Muscle of leg (tissue), 3 donors: ENCODE measurements at regions not wholly inside any gene's neighbourhood (a gene's known extent, or its start where the extent isn't known, plus 50 kb on each side); places are given as distances from the start of the nearest gene placed in this dataset.
A peak's percentile ranks its signal among the peaks of the same experiment; 100 is the strongest.
"Not testable (repeated sequence)": the region's sequence is repeated elsewhere in the genome, so short reads cannot be mapped to it uniquely, and the experiment has no call there.

Experiments used
- DNase-seq: peaks from one replicate; pipeline ENCODE4 v3.0.0; 2013
- H3K27ac ChIP-seq: one replicate; pipeline ENCODE4 v1.5.1; 2013; ENCODE audit warnings: mild to moderate bottlenecking, low read length, control low read depth
- H3K27me3 ChIP-seq: one replicate; pipeline ENCODE4 v1.6.1; 2013; ENCODE audit warnings: low read length; ENCODE audit not compliant: control insufficient read depth, insufficient read depth
- H3K36me3 ChIP-seq: one replicate; pipeline ENCODE4 v1.6.1; 2013; ENCODE audit warnings: low read length; ENCODE audit not compliant: control insufficient read depth, insufficient read depth
- H3K4me1 ChIP-seq: one replicate; pipeline ENCODE4 v1.6.1; 2013; ENCODE audit warnings: low read length; ENCODE audit not compliant: control insufficient read depth, insufficient read depth
- H3K4me3 ChIP-seq: one replicate; pipeline ENCODE4 v1.5.1; 2013; ENCODE audit warnings: low read length, control low read depth
- H3K9me3 ChIP-seq: replicated peaks from 2 replicates; pipeline ENCODE4 v1.6.1; 2013; ENCODE audit warnings: low read depth, low read length; ENCODE audit not compliant: control insufficient read depth
- WGBS: methylation state at CpG from one replicate; pipeline ENCODE4 v1.1.5; 2013; ENCODE audit warnings: missing lambda C conversion rate; ENCODE audit not compliant: insufficient coverage; 5-methylcytosine and 5-hydroxymethylcytosine counted together

DNA sequence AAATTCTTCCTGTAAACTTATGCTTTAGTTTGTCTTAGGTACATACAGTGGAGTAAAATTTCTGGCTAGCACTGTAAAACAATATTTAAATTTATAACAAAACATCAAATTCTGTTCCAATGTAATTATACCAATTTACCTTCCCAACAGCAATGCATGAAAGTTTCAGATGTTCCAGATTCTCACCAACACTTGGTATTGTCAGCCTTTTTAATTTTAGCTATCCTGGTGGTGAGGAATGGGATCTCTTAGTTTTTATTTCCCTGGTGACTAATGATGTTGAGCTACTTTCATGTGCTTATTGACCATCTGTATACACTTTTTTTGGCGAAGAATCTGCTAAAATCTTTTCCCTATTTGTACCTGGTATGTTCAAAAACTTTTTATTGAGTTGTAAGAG lies 76.1 kb upstream of the PHACTR1 start:
- Histone ChIP-seq H3K9me3 (no peaks in the 10 kb centered on the region), H3K27me3 (no peaks in the 10 kb centered on the region), H3K27ac (no peak overlapping the region), H3K4me1 (no peaks in the 10 kb centered on the region), H3K4me3 (no peak overlapping the region), H3K36me3 (no peaks in the 10 kb centered on the region)
- WGBS = no CpG with 5 or more reads among the region's 1 CpG
- DNase-seq = no peak

DNA sequence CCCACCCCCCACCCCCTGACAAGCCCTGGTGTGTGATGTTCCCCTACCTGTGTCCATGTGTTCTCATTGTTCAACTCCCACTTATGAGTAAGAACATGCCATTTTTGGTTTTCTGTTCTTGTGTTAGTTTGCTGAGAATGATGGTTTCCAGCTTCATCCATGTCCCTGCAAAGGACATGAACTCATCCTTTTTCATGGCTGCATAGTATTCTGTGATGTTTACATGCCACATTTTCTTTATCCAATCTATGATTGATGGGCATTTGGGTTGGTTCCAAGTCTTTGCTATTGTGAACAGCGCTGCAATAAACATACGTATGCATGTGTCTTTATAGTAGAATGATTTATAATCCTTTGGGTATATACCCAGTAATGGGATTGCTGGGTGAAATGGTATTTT lies 74.8 kb upstream of the PHACTR1 start:
- H3K4me3 ChIP-seq, DNase-seq, H3K4me1 ChIP-seq, H3K9me3 ChIP-seq, H3K27ac ChIP-seq, H3K36me3 ChIP-seq, H3K27me3 ChIP-seq: not testable (repeated sequence)
- WGBS = no CpG with 5 or more reads among the region's 2 CpGs

DNA sequence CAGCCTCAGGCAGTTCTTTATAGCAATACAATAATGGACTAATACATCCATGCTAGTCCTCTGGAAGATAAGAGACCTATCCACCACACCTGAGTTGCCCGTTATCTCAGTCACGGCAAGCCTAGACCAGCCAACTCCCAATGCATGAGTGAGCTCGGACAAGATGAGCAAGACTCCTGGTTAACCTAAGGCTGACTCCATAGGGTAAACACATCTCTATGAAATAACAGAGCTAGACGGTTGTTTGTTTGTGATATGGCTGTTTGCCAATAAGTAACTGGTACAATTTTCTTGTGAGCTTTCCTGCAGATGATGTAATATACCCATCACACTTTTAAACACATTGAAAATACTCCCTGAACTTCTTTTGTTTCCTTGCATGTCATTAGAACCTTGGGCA lies 70.6 kb upstream of the PHACTR1 start:
- Histone ChIP-seq H3K4me1 (no peaks in the 10 kb centered on the region), H3K4me3 (no peak overlapping the region), H3K27ac (no peak overlapping the region), H3K27me3 (no peaks in the 10 kb centered on the region), H3K9me3 (no peaks in the 10 kb centered on the region), H3K36me3 (no peaks in the 10 kb centered on the region)
- no CpG with 5 or more reads among the region's 4 CpGs for WGBS
- DNase-seq = no peak

DNA sequence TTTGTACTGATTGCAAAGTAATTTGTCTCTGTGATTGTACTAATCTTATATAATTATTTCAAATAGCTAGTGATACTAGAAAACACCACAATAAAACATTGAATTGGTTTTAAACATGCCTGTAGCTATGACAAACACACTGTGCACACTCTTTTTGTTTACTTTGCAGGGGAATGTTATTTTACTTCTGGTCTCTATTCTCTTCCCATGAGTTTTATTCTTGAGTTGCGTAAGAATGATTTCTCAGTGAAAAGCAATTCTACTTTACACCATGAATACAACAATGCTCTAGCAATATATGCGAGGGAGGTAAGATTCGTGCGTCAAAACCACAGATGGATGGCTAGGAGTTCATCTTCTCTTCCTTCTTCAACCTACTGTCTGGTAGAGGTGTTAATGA lies 68.4 kb upstream of the PHACTR1 start:
- WGBS = no CpG with 5 or more reads among the region's 4 CpGs
- Histone ChIP-seq H3K9me3 (no peaks in the 10 kb centered on the region), H3K4me1 (no peaks in the 10 kb centered on the region), H3K27me3 (no peaks in the 10 kb centered on the region), H3K4me3 (no peak overlapping the region), H3K27ac (no peak overlapping the region), H3K36me3 (no peaks in the 10 kb centered on the region)
- DNase-seq = no peak

DNA sequence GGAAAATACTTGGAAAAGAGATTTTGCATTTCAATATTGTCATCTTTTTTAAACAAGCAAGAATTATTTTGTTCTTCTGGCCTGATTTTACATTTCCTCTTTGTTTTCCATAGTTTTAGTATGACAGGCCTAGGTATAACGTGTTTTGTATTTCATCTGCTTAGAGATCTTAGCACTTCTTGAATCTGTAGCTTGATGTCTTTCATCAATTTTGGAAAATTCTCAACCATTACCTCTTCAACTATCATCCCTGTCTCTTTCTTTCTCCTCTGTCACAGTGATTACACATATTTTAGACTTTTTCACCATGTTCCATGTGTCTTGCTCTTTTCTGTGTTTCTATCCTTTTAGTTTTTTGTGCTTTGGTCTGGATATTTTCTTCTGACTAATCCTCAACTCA lies 67.2 kb upstream of the PHACTR1 start:
- no peak overlapping the region for H3K27ac ChIP-seq
- no CpG with 5 or more reads among the region's 1 CpG for WGBS
- H3K9me3 ChIP-seq = no peaks in the 10 kb centered on the region
- H3K4me1 ChIP-seq = no peaks in the 10 kb centered on the region
- no peak for DNase-seq
- H3K36me3 ChIP-seq = no peaks in the 10 kb centered on the region
- no peaks in the 10 kb centered on the region for H3K27me3 ChIP-seq
- H3K4me3 ChIP-seq = no peak overlapping the region

DNA sequence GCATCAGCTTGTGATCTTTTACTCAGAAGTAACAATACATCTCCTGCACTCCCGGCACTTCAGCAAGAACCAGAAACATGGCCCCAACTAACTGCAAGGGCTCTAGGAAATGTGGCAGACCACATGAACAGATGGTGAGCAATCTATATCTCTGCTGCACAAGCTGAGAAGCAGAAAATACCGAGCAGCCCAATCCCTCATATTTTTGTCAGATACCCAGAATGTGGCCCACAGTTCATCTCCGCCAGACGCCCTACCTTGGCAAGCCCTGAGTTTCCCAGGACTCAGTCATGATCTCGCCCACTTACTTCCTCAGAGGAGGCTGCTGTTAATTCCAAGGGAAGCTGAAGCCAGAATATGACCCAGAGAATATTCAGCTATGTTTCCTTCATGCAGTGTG lies 63.1 kb upstream of the PHACTR1 start:
- no peak overlapping the region for H3K4me3 ChIP-seq
- H3K4me1 ChIP-seq = no peaks in the 10 kb centered on the region
- 43% methylated on average over 3 of the region's 5 CpGs for WGBS
- H3K9me3 ChIP-seq = no peaks in the 10 kb centered on the region
- no peaks in the 10 kb centered on the region for H3K27me3 ChIP-seq
- no peak overlapping the region for H3K27ac ChIP-seq
- DNase-seq = peak; percentile 33
- no peaks in the 10 kb centered on the region for H3K36me3 ChIP-seq

DNA sequence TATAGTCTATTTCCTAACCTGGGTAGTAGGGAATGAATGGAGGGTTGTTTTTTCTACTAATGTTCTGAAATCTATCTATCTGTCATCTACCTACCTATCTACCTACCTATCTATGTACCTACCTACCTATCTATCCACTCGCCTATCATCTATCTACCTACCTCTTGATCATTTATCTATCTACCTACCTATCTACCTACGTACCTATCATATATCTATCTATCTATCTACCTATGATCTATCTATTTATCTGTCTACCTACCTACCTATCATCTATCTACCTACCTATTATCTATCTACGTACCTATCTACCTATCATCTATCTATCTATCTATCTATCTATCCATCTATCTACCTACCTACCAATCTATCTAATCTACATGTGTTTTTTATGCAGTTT lies 62.5 kb upstream of the PHACTR1 start:
- no peak for DNase-seq

DNA sequence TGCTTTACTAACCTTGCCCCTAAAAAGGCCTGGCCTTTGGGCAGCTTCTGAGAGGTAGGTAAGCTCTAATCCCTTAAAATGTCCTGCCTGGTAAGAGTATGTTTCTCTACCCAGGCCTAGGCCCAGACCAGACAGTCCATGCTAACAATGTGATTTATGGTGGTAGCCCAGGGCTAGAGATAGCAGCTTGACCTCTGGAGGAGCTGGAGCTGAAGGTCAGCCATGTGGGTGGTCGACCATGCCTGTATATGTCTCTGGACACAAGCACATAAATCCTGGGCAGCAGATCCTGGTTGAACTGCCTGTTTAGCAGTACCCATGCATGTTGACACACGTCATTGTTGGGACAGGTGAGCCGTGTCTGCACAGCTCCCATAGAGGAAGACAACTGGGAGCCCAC lies 62.1 kb upstream of the PHACTR1 start:
- WGBS = 42% methylated on average over 2 of the region's 3 CpGs
- Histone ChIP-seq H3K4me1 (no peaks in the 10 kb centered on the region), H3K4me3 (no peak overlapping the region), H3K27ac (no peak overlapping the region), H3K27me3 (no peaks in the 10 kb centered on the region), H3K36me3 (no peaks in the 10 kb centered on the region), H3K9me3 (no peaks in the 10 kb centered on the region)
- DNase-seq = no peak

More for the DNA sequence above, 62.5 kb upstream of the PHACTR1 start:
- no peaks in the 10 kb centered on the region for H3K9me3 ChIP-seq
- H3K4me3 ChIP-seq = no peak overlapping the region
- H3K27ac ChIP-seq = no peak overlapping the region
- no peaks in the 10 kb centered on the region for H3K4me1 ChIP-seq
- WGBS = 88% methylated on average over 2 of the region's 3 CpGs
- no peaks in the 10 kb centered on the region for H3K27me3 ChIP-seq
- no peaks in the 10 kb centered on the region for H3K36me3 ChIP-seq

DNA sequence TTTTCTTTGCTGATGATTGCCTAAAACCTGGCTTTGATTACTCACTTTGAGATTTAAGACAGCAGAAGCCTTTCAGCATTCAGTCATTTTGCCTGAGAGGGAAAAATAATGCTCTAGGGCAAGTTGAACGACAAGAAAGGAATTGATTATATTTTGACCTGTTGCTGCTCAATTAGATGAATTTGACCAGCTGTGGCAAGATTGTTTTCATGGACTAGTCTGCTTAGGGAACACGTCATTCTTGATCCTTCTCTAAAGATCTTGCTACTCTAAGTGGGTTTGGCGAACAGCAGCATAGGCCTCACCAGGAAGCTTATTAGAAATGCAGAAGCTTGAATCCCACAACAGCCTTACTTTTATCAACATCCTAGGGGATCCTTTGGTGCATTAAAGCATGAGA lies 59.7 kb upstream of the PHACTR1 start:
- H3K27ac ChIP-seq = no peak overlapping the region
- H3K36me3 ChIP-seq = no peaks in the 10 kb centered on the region
- no peaks in the 10 kb centered on the region for H3K27me3 ChIP-seq
- WGBS = 35% methylated on average over 3 of the region's 3 CpGs
- DNase-seq = peak; percentile 15
- no peaks in the 10 kb centered on the region for H3K9me3 ChIP-seq
- H3K4me1 ChIP-seq = no peaks in the 10 kb centered on the region
- no peak overlapping the region for H3K4me3 ChIP-seq

DNA sequence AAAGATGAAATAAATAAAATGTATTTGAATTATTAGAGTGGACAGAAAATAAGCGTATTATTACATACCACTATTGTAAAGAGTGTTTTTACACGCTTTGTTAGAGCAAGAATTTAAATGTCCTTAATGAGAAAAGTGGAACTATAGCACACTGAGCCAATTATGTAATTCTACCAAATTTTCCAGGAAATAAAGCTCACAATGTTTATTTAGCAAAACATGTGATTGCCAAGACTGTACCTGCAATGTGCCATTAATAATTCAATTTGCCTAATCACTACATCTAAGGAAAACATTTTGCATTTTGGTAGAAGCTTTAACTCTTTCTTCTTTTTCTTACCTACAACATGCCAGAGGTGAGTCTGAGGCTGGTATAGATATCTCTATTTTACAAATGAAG lies 58.7 kb upstream of the PHACTR1 start:
- H3K9me3 ChIP-seq = no peaks in the 10 kb centered on the region
- WGBS = no CpG with 5 or more reads among the region's 2 CpGs

DNA sequence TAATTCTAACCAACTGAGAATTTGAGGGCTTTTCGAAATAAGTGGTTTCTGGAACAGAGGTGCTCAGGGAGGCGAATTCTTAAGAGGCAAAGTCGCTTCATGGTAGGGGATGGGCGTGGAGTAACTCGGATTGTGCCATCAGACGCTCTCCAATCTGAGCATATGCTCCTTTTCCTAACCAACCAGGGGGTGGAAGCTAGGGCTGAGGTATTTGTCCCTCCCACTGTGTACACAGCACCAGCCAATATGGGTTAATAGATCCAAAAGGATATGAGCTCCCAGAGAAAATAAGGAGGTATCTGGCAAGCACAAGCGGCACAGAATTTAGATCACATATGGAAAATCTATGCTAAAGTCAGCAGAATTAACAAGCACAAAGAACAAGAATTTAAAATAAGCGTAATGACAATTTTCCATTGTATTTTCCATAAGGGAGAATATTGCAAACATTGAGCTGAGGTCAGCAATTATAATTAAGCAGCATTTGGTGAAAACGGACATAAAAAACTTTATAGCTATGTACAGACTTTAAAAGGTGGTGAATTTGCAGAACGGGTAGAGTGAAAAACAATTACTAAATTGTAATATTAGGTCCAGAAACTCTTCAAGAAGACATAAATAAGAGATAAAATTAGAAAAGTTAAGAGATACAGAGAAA lies 55.0 kb upstream of the PHACTR1 start:
- 61% methylated on average over 3 of the region's 10 CpGs for WGBS
- peak; percentile 71 for DNase-seq
- H3K9me3 ChIP-seq = no peaks in the 10 kb centered on the region
- H3K4me3 ChIP-seq = no peak overlapping the region
- no peak overlapping the region for H3K27ac ChIP-seq
- H3K27me3 ChIP-seq = no peaks in the 10 kb centered on the region
- no peaks in the 10 kb centered on the region for H3K4me1 ChIP-seq
- H3K36me3 ChIP-seq = no peaks in the 10 kb centered on the region

More for the DNA sequence above, 58.7 kb upstream of the PHACTR1 start:
- no peaks in the 10 kb centered on the region for H3K27me3 ChIP-seq
- H3K4me3 ChIP-seq = no peak overlapping the region
- H3K4me1 ChIP-seq = no peaks in the 10 kb centered on the region
- no peak overlapping the region for H3K27ac ChIP-seq
- no peaks in the 10 kb centered on the region for H3K36me3 ChIP-seq
- no peak for DNase-seq
